HG03095 (cell line): ENCODE measurements at regions not wholly inside any gene's neighbourhood (a gene's known extent, or its start where the extent isn't known, plus 50 kb on each side); places are given as distances from the start of the nearest gene placed in this dataset.

ENCODE experiments used
- ATAC-seq: cut with Tn5 transposase; IDR thresholded peaks from one replicate; pipeline ENCODE4 v1.9.1; 2021; ENCODE audit warnings: moderate library complexity; ENCODE audit not compliant: unreplicated experiment

DNA sequence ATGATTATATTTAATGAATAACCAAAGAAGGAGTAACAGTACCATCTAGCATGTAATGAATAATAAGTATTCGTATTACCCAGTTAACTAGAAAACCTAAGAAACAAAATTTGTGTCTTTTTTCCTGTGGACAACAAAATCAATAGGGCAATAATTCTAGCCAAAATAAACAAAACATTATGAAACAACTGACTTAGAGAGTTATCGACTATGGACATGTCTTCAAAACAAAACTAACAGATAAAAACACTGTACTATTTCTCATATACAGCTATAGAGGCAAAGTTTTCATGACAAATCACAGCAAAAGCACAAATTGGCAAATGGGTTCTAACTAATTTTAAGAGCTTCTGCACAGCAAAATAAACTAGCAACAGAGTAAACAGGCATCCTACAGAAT, 224.1 kb downstream of the ALX1 start:
- ATAC-seq: no peak

- ATAC-seq: no peak
These were observed 224.6 kb downstream of the ALX1 start for GRCh38 chr12:85504624-85505023.

- ATAC-seq: no peak
These were observed 227.4 kb downstream of the ALX1 start for GRCh38 chr12:85507456-85507855.

DNA sequence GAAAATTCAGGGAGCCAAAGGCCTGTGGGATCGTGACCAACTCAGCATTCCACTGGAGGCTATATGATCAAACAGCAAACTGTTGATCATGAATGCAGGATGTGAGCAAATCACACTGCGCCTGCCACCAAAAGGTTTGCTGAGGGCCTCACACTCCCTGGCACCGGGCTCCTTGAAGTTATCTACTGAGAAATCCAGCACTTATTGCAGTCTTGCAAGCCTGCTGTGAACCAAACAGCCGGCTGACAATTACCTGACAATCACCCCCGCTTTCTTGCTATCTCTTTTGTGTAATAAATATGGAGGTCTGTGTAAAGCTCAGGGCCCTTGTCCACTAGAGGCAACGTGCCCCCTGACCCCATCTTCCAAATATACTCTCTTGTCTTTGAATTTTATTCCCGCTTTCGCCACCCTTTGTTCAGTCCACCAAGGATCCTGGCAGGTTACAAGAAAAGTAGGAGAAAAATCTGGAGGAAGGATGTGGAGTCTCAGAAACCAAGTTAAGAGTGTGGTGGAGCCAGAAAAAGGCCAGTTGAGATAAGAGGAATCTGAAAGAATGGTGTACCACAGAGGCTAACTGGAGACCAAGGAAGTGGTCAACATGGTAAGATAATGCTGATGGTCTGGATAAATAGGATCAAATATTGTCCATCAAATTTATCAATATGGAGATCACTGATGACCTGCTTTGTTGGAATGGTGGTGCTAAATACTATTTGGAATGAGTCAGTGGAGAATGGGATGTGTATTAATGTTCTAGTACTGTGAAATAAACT, 229.2 kb downstream of the ALX1 start:
- ATAC-seq: peak; percentile 19

DNA sequence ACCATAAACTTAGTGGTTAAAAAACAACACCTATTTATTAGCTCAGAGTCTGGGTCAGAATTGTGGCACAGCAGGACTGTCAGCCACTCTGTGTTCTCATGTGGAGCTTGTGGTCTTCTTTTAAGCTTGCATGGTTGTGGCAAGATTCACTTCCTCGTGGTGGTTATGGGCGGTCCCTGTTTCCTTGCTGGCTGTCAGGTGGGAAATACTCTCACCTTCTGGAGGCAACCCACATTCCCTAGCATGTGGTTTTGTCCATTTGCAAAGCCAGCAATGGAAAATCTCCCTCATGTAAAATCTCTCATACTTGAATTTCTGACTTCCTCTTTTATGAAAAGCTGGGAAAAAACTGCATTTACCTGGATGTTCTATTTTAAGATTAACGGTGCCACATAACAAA, 229.8 kb downstream of the ALX1 start:
- peak; percentile 95 for ATAC-seq

- no peak for ATAC-seq
These were observed 236.0 kb downstream of the ALX1 start for GRCh38 chr12:85516039-85516438.

DNA sequence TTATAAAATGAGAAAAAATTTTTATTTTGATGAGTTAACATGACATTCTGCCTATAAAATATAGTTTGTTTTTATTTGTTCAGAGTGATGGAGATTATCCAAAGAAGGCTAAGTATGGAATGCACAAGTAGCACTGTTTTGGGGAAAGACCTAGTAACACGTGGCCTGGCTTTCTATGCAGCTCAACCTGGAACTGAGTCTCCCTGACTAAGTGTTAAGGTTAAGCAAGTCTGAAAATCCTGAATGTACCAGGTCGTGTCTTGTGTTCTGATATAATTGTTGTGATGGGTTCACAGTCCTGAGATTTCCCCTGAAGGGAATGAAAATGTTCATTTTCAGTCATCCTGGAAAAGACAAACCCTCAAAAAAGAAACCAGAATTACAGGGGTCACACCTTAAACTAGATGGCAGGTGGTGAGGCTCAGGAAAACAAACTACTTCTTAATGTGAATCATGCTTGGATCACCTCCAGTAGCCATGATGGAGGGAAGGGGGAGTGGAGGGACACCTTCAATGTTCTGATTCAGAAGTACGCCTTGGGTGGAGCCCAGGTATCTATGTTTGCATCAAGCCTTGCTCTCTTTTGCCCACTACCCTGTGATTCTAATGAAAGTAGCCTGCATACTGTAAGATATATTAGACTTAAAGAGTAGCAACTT, 236.8 kb downstream of the ALX1 start:
- ATAC-seq: no peak

- ATAC-seq: no peak
These were observed 239.1 kb downstream of the ALX1 start for GRCh38 chr12:85519163-85519562.

GRCh38 chr12:85523197-85523596, 243.2 kb downstream of the ALX1 start:
- ATAC-seq: no peak

- ATAC-seq: peak; percentile 79
These were observed 247.2 kb downstream of the ALX1 start for GRCh38 chr12:85527192-85527591.

DNA sequence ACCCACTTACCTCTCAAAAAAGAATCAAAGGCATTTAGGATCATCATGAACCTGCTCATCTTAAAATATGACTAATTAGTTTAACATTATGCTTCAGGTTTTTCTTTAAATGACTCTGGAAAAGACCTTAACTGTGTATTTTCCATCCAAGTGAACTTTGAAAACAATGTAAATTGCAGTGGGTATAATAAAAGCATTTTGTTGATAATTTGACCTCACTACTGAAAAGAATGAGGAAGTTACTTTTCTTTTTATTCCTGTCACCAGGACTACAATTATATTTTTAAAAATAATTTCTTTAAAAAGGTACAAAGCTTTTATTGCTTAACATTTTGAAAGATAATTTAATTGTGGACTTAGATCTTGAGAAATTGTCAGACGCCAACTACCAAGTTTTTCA, 249.9 kb downstream of the ALX1 start:
- no peak for ATAC-seq

GRCh38 chr12:85530456-85530855, 250.4 kb downstream of the ALX1 start:
- ATAC-seq: no peak

- ATAC-seq: peak; percentile 92
These were observed 251.3 kb downstream of the ALX1 start for GRCh38 chr12:85531341-85531740.

GRCh38 chr12:85549640-85550039, 269.6 kb downstream of the ALX1 start:
- ATAC-seq: no peak

DNA sequence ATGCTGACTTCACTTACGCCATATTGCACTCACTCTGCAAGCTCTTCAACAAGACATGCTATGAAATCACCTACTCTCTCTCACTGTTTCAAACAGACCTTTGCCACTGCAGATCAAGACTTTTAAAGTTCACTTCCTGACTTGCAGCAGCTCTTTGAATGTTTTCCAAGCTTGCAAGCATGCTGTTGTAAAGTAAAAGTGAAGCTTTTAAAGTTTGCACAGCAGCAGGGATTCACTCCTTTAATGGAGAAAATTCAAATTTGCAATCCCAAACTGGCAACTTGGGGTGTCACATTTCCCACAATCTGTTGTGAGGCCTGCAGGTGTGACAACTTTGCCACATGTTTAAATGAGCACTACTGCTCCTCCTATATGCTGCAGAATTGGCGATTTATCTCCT, 270.9 kb downstream of the ALX1 start:
- no peak for ATAC-seq

DNA sequence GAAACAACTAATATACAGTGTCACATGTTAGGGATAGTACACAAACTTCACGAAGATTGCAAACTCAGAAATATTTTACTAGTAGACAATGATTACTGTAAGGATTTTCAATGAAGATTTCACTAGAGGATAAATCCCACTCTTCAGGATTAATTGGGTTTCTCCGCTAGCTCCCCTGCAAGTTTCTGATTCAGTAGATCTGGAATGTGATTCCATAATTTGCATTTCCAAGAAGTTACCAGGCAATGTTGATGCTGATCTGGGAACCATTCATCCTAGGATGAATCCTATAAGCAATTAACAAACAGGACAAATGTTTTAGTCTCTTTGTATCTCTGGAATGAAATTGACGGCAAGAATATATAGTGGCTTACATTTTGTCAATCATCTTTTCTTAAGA, 272.4 kb downstream of the ALX1 start:
- no peak for ATAC-seq

DNA sequence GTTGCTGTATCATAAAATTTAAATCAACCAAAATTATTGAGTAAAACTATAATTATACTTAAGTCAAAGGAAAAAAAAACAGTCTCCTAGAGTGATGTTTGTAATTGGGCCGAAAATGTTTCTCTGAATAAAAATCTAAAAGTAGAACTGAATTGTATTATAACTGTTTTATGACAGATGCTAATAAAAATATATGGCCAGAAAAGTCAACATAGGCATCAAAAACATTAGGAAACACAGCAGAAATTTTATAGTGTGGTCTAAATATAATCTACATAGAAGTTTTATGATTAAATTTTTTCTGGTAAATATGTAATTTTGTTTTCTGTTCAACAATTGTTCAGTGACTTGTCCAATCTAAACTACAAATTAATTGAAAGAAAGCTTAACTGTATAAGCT, 277.8 kb downstream of the ALX1 start:
- no peak for ATAC-seq

- ATAC-seq: no peak
These were observed 277.5 kb downstream of the RASSF9 start for GRCh38 chr12:85558684-85559083.

DNA sequence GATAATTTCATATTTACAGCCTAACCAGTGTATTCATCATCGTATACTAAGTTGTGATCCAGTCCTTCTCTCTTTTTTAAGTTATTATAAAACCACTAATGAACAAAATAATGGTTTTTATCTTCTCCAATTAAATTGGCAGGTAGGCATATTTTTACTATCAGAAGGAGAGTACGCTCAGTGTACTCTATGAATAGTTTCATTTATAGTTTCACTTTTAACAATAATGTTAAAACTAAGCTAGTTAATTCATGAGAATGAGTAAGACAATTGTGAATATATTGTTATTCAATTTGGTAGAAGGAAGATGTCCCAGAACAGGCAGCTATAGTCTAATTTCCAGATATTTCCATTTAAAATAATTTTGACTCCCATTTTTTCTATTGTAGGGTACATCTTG, 277.1 kb downstream of the RASSF9 start:
- no peak for ATAC-seq

GRCh38 chr12:85559536-85559935, 276.7 kb downstream of the RASSF9 start:
- ATAC-seq: no peak

- ATAC-seq: no peak
These were observed 273.4 kb downstream of the RASSF9 start for GRCh38 chr12:85562765-85563164.

DNA sequence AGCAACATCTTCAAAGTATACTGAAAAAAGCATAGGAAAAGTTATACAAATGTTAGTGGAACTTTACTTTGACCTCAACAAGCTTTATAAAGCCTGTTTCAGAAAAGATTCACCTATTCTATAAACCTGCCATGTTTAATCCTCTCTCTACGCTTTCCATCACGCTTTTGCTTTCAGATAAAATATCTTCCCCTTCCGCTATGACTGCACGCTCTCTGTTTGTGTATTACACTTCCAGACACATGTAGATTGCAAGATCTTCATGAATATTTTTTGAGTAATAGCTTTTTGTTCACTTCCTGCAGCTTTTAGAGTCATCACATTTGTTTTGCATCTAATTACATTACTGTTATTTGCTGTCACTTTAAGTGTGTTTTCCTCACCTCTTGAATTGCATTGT, 271.4 kb downstream of the RASSF9 start:
- ATAC-seq: no peak
